G401.6 (cell line): ENCODE measurements at regions not wholly inside any gene's neighbourhood (a gene's known extent, or its start where the extent isn't known, plus 50 kb on each side); places are given as distances from the start of the nearest gene placed in this dataset.
"Not testable (repeated sequence)": the region's sequence is repeated elsewhere in the genome, so short reads cannot be mapped to it uniquely, and the experiment has no call there.

Experiments used
- FAIRE-seq: peaks from 2 replicates; lab custom pipeline; 2012; peaks lifted over from hg19 to GRCh38; lab: Jason Lieb, UNC

- no peak for FAIRE-seq
These were observed 84.7 kb upstream of the HMGA2 start for GRCh38 chr12:65739606-65740005.

- FAIRE-seq, result no peak
These were observed 83.8 kb upstream of the HMGA2 start for GRCh38 chr12:65740506-65740872.

GRCh38 chr12:65740873-65741600 is 83.2 kb upstream of the HMGA2 start:
- FAIRE-seq, result peak; percentile 97

- FAIRE-seq, result no peak
These were observed 82.6 kb upstream of the HMGA2 start for GRCh38 chr12:65741656-65742017.

DNA sequence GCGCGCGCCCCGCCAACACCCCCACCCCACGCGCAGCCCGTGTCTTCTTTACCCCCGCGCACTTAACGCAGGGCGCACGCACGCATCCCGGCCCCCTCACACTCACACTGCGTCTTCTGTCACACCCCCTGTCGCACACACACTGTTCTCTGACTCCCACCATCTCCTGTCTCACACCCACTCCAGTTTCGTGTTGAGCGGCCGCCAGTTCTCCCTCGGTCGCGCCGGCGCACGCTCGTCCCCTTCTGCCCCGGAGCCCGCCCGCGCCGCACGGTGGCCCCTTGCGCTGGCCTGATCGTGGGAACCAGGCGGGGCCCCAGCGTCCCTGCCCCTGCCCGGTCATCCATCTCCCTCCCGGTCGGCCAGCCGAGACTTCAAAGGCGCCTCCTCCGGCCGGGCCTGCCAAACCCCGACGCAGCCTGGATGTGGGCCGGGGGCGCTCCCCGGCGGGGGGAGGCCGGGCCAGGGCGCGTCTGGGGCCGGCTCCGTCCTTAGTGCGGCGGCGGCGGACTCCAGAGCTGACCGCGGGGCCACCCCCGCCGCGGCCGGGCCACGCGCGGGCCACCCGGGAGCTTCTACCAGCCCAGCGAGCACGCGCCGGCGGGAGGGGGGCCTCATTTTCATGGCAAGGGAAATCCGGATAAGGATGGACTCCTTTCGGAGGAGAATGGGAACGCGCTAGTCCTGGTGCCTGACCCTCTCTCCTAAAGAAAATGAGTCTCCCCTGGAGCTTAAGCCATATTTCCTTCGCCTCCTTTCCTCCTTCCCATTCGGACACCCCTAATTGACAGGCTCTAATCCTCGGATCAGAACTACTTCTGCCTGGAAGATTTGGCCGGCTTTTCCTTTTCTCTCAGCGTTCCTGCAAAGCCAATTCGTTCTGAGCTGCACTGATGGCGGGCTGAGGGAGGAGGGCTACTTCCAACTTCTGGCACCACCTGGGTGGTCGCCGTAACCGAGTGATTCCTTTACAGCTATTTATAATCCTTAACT is 82.0 kb upstream of the HMGA2 start:
- FAIRE-seq, result peak; percentile 40

GRCh38 chr12:65744236-65744840 is 79.9 kb upstream of the HMGA2 start:
- not testable (repeated sequence) for FAIRE-seq

GRCh38 chr12:65747338-65747737 is 76.9 kb upstream of the HMGA2 start:
- no peak for FAIRE-seq

DNA sequence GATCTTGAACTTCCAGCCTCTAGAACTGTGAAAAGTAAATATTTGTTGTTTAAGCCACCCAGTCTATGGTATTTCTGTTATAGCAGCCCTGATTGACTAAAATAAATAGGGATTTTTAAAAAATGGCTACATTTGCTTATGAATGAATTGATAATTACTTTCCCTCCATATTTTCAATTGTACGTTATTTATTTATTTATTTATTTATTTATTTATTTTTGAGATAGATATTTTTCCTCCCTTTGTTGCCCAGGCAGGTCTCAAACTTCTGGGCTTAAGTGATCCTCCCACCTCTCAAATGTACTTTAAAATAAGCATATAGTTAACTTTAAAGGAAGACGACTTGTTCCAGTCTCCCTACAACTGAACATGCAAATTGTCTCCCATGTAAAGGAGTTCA is 76.0 kb upstream of the HMGA2 start:
- FAIRE-seq, result peak; percentile 79

DNA sequence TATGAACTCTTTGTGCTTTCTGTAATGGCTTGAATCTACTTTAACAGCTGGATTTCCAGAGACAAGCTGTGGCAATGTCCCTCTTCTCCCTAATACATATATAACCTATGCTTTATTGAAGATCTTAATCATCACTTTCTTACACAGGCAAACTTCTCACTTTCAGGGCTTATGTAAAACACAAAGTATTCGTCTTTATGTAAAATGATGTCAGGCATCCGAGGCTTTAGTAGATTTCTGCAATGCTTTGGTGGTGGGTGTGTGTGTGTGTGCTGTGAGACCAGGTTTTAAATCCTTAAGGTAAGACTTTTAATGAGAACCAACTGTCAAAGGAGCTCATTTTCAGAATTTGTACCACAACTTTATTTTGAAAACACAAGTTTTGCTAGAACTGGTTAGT is 70.0 kb upstream of the HMGA2 start:
- no peak for FAIRE-seq

GRCh38 chr12:65754744-65755595 is 69.3 kb upstream of the HMGA2 start:
- no peak for FAIRE-seq

GRCh38 chr12:65755596-65755978 is 68.7 kb upstream of the HMGA2 start:
- FAIRE-seq, result no peak

GRCh38 chr12:65756267-65756666 is 68.0 kb upstream of the HMGA2 start:
- no peak for FAIRE-seq

DNA sequence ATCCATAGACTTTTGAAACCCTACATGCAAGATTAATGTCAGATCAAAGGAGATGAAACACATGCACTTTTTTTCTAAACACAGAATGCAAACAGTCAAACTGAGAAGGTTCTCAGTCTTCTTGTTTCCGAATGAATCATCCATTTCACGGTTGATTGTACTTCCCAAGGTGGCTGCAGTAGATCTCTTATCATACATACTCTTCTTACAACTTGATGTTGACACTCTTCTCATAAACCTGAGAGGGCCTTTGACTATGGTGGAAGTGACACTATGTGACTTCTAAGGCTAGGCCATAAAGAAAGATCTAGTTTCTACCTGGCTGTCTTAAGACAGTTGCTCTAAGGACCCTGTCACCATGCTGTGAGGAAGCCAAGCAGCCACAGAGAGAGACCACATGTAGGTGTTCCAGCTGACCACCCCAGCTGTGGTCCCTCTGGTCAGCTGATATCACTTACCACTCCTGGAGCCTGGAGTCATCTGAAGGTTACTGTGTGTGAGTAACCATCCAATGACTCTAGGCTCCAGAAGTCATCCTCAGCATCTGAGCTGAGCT is 67.2 kb upstream of the HMGA2 start:
- FAIRE-seq, result no peak

DNA sequence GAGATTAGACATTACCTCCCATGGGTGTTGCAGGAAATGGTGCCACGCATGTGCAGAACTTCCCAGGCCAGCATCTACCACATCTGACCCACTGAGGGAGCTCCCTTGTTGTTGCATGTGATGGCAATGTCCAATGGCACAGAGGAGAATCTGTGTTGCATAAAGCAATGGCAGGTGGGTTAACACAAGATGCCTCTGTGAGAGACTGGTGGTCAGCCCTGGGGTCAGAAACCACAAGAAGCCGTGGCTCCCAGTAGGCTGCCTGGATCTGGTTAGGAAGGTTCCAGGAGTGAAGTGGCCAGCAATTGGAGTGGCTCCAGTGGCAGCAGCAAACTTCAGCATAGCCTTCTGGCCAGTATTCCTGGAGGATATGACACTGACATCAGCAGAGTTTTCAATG is 65.9 kb upstream of the HMGA2 start:
- FAIRE-seq, result no peak

DNA sequence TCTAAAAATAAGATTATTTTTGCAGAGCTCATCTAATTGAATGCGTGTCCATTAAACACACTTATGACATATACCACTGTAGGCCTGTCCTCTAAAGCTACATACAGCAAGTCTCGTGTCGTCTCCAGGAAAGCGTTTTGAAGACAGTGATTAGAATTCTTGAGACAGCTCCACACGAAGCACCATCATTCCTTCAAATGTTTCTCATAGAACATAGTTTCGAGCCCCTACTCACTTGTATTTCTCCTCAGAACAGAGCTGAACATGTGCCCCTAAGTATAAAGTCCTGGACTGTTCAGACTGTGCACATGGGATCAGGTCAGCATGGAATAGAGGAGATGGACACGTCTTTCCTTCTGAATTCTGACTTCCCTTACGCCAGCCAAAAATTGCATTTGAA is 64.5 kb upstream of the HMGA2 start:
- FAIRE-seq, result no peak

GRCh38 chr12:65761301-65761700 is 63.0 kb upstream of the HMGA2 start:
- no peak for FAIRE-seq

- FAIRE-seq, result no peak
These were observed 60.0 kb upstream of the HMGA2 start for GRCh38 chr12:65764325-65764724.

GRCh38 chr12:65765436-65765813 is 58.9 kb upstream of the HMGA2 start:
- no peak for FAIRE-seq

DNA sequence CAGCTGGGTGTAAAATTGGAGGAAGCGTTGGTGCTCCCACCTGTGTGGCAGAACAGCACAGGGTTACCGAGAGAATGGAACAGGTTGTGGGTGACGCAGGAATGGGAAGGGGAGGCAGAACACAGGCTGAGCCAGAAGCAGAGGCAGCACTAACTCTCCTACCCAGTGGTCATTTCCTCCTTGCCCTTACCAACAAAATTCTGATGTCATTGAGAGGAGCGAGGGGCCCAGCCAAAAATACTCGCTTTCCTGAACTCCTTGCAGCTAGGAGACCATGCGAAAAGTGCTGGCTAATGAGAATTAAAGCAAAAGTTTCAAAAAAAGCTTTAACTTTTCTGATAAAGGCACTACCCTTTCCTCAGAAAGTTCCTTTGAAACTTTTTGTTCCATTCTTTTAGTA is 54.4 kb upstream of the HMGA2 start:
- FAIRE-seq, result no peak
